ENCODE measurements at regions not wholly inside any gene's neighbourhood (a gene's known extent, or its start where the extent isn't known, plus 50 kb on each side); places are given as distances from the start of the nearest gene placed in this dataset.
A peak's percentile ranks its signal among the peaks of the same experiment; 100 is the strongest.
"Not testable (repeated sequence)": the region's sequence is repeated elsewhere in the genome, so short reads cannot be mapped to it uniquely, and the experiment has no call there.

DNA sequence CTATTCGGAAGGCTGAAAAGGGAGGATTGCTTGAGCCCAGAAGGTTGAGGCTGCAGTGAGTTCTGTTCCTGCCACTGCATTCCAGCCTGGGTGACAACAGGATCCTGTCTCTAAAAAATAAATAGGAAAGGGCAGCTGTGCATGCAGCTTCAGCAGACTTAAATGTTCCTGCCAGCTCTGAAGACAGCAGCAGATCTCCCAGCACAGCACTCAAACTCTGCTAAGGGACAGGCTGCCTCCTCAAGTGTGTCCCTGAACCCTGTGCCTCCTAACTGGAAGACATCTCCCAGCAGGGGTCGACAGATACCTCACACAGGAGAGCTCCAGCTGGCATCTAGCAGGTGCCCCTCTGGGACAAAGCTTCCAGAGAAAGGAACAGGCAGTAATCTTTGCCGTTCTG lies 117.9 kb downstream of the CXCL12 start:
- no peak for DNase-seq

DNA sequence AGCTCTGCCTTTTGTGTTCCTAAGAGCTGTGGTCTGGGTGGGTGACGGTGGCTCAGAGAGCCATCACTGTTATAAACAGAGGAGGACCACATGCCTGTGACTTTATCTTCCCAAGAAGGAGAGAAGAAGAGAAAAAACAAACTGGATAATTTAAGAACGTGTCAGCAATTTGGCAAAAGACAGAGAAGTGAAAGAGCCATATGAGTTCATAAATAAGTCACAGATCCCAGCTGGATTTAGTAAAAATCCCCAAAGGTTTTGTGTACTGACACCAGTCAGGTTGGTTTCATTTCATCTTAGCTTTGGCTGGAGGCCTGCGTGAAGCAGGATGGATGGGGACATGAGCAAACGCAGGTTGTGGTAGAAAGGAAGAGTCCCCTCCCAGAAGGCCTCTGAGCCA lies 120.7 kb downstream of the CXCL12 start:
- DNase-seq: peak; percentile 35

DNA sequence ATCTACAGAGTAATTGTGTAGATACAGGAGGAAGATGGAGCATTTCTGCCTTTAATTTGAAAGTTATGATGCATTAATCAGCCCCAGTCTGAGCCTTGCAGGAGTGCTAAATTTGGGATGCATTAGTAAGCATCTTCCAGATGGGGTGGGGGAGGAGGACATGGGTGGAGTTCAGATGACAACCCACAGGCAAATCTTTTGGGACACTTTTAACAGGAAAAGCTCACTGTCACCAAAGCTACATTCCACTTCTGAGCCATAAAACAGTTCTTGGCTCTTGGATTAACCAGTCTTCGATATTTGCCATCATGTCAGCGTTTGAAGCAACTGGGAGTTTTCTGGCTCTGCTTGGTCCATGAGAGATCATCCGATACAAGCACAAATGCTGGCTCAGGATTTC lies 121.1 kb downstream of the CXCL12 start:
- DNase-seq: no peak

DNA sequence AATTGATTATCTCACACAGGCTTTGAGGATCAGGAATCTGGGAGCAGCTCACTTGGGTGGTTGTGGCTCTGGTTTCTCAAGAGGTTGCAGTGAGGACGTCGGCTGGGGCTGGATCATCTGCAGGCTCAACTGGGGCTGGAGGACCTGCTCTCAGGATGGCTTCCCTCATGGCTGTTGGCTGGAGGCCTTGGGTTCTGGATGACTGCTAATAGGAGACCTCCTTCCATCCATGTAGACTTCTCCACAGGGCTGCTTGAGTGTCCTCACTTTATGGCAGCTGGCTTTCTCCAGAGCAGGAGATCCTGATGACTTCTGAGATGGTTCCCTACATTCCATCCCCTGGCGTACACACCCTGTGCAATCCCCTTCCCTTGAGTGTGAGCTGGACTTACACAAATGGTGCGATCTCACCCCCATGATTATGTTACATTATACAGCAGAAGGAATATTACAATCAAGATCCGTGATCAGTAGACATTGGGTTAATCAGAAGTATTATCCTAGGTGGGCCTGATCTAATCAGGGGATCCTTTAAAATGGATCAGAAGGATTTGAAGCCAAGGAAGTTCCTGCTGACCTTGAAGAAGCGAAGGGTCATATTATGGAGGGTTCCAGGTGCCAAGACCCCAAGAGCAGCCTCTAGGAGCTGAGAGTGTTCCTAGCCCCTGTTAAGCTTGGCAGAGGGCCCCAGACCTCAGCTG lies 122.2 kb downstream of the CXCL12 start:
- no peak for DNase-seq

DNA sequence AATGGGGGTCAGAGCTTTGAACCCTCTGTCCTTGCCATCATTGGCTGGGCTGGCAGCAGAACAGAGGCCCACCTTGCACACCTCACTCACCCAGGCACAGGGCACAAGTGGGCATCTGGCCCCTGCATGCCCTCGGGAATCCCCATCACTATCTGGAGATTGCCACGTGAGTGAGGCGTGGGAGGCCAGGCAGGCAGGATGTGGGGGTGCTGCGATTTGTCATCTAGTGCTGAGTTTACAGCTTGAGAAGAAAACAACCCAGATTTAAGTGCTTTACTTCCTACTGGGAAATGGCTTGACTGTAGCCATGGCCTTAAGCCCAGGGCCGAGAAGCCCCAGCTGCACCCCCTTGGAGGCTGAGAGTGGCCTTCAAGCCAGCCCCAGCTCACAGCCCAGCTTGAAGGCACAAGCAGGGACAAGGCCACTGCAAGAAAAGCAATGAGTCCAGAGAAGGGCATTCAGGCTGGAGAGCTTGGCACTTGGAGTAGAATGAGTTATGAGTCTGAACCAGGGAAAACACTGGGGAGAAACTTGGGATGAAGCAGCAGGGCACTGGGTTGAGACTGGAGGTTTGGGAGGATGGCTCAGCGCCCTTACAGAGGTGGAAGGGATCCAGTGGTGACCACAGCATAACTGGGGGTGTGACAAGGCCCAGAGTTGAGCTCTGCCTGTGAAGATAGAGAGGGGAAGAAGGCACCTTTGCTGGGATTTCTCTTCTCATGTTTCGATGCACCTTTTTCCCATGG lies 123.0 kb downstream of the CXCL12 start:
- DNase-seq: no peak

DNA sequence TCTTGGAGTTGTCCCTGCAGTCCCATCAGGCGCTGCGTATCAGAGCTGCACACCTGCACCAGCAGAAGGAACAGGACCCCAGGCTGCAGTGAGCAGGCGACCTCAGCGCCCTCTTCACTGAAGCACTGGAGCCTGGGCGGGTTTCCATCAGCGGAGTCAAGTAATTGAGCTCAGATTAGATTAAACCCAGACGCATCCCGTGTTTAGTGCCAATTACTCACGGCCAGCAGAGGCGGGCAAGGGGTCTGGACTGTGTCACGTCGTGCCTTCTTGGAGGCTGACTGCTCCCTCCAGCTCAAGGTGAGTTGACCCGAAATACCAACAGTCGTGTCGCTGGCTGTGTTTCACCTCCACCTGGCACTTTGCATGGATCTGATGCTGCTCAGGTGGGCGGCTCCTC lies 123.6 kb downstream of the CXCL12 start:
- no peak for DNase-seq

DNA sequence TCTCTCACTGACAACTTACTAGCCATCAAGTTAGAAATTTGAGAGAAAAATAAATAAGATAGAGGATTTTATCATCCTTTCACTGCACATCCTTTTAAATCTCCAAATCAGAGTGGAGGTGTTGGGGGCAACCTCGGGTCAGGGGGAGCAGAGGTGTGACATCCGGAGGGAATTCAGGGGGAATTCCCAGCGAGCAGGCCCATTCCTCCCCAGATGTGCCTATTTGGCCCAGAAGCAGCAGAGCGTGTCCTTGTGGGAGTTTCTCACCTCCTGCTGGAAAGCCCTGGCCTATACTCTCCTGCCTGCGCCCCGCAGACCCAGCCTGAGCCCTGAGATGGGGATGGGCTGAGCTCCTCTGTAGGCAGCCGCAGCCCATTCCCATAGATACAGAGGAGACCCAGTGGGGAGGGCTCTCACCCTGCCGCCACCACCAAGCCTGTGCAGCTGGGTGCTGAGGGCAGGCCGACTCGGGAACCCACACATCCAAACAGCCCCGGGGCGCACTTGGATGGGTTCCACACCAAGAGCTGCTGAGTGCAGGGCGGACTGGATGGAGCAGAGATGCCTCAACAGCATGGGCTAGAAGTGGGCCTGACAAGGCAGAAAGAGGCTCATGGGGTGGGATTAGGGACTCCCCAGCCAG lies 124.5 kb downstream of the CXCL12 start:
- no peak for DNase-seq

DNA sequence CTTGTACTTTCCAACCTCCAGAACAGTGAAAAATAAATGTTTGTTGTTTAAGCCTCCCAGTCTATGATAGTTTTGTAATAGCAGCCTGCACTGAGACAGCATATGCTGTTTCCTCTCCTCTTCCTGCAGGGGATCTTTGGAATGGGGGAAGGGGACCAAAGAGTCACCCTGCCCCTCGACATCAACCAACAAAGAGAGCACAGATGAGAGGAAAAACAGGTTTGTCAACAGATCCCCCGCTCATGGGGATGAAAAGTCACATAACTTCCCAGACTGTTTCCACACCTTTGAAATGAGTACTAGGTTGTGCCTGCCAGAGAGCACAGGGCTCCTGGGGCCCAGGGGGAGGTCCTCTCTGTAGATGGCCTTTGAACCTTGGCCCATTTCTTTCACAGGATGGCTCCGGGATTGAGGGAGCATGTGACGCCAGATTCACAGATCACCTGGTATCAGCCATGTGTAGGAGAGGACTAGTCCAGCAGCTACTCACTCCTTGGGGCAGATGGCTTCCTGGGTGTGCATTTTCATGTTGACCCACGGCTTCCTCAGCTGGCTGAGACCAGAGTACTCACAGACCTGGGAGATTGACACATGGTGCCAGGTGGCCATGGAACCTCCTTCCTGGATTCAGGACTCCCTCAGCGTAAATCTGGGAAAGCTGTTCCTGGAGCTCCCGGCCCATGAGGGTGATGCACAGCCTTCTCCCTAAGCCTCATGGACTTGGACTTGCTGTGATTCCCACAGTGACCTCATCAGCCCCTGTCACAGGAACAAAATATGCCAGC lies 125.6 kb downstream of the CXCL12 start:
- no peak for DNase-seq

DNA sequence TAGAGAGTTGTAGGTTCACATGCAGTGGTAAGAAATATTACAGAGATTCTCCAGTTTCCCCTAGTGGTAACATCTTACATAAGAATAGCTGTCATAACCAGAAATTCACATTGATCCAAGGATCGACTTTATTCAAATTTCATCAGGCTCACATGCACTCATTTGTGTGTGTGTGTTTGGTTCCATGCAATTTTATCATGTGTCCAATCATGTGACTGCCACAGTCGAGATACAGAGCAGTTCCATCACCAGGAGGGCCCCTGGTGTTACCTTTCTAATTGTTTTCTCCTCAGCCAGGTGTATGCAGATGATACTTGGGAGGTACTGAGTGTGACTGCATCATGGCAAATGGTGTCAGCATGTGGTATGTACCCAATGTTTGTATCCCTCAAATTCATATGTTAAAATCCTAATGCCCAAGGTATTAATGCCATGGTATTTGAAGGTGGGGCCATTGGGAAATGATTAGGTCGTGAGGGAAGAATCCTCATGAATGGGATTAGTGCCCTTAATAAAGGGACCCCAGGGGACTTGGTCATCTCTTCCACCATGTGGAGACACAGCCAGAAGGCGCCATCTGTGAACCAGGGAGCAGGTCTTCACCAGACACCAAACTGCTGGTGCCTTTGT lies 126.3 kb downstream of the CXCL12 start:
- no peak for DNase-seq

DNA sequence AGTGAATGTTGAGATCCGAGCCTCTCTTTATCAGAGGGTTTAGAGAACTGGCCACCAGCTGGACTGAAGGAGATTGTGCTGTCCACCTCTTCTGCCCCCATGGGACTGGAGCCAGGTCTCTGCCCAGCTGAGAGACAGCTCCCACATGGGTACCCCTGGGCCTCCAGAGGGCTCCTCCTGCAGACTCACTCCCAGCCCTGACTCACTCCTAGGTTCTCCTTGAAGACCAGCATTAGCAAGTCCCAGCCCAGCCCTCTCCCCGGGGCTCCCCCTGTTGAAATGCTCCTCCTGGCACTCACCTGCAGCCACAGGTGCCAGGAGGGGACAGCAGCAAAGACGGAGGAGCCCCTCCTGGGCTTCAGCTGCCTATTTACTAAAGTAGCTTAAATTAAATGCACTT lies 126.9 kb downstream of the CXCL12 start:
- DNase-seq: no peak

DNA sequence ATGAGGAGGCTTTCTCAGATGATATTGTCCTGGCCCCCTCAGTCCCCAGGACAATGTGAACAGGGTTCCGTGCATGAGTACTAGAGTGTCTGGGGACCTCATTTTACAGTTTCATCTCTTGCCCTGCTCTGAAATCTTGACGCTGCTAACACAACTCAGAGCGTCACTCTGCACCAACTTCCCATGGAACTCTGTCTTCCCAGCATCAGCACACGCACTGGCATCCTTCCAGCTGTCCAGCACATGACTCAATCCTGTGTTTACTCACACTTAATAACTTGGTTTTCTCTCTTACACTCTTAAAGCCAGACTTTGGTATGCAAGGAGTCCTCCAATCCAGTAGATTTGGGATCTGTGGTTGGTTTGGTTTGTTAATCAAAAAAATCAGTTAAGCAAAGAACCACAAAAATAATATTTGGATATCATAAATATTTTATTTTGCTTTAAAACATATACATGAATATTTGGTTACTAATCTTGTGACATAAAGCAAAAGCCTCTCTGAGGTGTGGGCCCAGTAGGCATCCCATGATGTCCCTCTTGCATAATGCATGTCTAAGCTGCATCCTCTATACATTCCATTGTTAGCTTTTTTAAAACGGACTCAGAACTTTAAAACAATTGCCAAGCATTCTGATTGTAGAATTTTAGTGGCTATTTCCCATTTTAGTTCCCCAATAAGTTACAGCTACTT lies 131.0 kb downstream of the CXCL12 start:
- DNase-seq: peak; percentile 89

DNA sequence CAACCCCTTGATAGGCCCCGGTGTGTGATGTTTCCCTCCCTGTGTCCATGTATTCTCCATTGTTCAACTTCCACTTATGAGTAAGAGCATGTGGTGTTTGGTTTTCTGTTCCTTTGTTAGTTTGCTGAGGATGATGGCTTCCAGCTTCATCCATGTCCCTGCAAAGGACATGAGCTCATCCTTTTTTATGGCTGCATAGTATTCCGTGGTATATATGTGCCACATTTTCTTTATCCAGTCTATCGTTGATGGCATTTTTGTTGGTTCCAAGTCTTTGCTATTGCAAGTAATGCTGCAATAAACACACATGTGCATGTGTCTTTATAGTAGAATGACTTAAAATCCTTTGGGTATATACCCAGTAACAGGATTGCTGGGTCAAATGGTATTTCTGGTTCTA lies 132.3 kb downstream of the CXCL12 start:
- not testable (repeated sequence) for DNase-seq

DNA sequence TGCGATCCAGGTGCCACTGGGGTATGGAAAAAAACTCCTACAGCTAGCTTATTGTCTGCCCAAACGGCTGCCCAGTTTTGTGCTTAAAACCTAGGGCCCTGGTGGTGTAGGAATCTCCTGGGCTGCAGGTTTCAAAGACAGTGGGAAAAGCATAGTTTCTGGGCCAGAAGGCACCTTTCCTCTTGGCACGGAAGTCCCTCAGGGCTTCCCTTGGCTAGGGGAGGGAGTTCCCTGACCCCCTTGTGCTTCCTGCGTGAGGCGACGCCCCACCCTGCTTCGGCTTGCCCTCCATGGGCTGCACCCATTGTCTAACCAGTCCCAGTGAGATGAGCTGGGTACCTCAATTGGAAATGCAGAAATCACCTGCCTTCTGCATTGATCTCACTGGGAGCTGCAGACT lies 135.0 kb downstream of the CXCL12 start:
- DNase-seq: not testable (repeated sequence)

DNA sequence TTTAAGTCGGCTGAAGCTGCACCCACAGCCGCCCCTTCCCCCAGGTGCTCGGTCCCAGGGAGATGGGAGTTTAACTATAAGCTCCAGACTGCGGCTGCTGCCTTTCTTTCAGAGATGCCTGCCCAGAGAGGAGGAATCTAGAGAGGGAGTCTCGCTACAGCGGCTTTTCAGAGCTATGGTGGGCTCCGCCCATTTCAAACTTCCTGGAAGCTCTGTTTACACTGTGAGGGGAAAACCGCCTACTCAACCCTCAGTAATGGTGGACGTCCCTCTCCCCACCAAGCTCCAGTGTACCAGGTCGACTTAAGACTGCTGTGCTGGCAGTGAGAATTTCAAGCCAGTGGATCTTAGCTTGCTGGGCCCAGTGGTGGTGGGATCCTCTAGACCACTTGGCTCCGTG lies 135.4 kb downstream of the CXCL12 start:
- DNase-seq: no peak

DNA sequence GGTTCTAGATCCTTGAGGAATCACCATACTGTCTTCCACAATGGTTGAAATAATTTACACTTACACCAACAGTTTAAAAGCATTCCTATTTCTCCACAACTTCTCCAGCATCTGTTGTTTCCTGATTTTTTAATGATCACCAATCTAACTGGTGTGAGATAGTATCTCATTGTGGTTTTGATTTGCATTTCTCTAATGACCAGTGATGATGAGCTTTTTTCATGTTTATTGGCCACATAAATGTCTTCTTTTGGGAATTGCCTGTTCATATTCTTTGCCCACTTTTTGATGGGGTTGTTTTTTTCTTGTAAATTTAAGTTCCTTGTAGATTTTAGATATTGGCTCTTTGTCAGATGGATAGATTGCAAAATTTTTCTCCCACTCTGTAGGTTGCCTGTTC lies 138.2 kb downstream of the CXCL12 start:
- not testable (repeated sequence) for DNase-seq

DNA sequence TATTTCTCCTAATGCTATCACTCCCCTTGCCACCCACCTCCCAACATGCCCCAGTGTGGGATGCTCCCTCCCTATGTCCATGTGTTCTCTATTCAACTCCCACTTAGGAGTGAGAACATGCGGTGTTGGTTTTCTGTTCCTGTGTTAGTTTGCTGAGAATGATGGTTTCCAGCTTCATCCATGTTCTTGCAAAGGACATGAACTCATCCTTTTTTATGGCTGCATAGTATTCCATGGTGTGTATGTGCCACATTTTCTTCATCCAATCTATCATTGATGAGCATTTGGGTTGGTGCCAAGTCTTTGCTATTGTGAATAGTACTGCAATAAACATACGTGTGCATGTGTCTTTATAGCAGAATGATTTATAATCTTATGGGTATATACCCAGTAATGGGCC lies 138.6 kb downstream of the CXCL12 start:
- not testable (repeated sequence) for DNase-seq

DNA sequence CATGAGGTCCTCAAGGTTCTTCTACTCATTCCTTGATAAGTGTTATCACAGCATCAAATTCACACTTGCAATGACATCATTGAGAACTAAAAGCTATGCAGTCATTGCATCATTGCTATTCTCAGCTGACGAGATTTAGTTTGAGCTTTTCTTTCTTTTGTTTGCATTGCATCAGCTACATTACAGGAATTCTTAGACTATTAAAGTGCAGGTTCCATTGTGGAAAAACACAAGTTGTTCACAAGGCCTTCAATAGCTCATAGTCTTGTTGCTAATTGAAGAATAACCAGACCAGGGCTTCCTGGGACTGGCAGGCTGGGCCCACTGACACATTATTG lies 139.3 kb downstream of the CXCL12 start:
- DNase-seq: peak; percentile 68

DNA sequence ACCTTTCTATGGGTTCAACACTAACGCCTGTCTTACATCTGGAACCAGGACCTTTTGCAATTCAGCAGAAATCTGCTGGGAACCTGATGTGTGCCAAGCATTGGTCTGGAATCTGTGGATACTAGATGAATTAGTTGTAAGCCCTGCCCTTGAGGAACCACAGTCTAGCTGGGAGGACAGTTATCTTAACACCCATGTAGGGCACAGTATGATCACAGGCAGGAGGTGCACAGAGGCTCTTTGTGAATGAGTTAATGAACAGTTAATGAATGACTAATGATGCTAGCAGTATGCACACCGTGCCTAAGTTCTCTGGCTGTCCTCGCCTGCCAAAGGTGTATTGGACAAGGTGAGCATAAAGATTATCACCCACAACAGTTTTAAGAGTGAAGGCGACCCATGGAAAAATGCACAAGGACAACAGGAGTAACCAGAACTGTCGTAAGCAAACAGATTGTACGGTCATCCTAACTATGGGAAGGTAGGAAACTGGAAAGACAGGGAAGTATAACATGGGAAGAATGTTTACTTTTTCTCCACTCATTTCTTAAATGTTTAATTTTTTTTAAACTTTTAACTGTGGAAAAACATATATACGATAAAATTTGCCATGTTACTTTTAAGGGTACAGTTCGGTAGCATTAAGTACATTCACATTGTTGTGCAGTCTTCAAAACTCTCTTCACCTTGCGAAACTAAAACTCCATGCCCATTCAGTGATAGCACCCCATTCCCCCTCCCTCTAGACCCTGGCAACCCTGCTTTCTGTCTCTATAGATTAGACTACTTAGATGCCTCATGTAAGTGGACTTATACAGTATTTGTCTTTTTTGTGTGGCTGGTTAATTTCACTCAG lies 139.9 kb downstream of the CXCL12 start:
- no peak for DNase-seq

DNA sequence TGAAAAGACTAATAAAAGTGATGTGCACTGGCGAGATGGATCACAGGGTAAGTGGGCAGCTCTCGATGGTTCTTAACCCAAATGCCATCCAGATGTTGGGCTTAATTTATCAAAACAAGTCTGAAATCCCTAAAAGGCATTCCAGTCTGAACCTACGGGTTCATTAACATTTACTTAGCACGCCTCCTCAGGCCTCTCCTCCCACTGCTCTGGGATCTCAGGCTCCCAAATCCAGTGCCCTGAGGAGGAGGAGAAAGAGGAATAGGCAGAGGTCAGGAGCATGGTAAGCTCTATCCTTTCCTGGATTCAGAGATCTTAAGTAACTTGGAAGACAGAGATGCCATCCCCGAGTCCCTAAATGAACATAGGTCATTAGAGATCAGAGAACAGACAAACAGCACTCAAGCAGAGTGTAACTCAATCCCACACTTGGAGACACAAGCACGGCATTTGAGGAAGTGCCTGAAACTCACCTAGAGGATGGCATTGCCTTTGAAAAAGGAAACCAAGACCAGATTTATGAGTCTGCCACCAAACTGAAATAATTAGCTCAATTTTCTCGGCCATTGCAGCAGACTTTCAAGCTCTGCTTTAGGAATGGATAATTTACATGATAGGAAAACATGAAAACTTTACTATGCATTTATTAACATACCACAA lies 140.9 kb downstream of the CXCL12 start:
- no peak for DNase-seq

DNA sequence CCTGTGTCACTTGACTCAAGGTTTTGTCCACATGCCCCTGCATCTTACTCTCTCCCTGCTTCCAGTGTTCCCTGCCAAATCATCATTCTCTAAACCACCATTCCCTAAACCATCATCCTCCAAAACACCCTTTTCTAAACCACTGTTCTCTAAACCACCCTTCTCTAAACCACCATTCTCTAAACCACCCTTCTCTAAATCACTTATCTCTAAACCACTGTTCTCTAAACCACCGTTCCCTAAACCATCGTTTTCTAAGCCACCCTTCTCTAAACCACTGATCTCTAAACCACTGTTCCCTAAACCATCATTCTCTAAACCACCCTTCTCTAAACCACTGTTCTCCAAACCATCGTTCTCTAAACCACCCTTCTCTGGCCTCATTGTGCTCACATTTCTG lies 142.1 kb downstream of the CXCL12 start:
- DNase-seq: no peak

DNA sequence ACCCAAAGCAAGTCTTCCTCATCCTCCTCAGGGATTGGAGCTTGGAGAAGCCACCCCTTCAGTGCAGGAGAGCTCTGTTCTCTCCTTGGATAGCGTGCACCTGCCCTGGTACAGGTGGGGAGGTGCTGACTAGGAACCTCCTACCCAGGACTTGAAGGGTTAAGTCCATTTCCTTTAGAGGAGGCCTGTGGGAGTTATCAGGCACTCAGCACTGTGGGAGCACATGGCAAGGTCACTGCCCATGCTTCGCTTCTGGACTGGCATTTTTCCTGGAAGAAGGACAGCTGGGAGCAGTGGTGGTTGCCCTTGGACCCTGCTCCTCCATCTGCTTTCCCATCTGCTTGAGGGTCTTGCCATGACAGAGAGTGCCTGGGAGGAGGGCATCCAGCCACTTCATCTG lies 142.8 kb downstream of the CXCL12 start:
- DNase-seq: no peak
